Renal cortical epithelial cell (primary cell): ENCODE measurements at regions not wholly inside any gene's neighbourhood (a gene's known extent, or its start where the extent isn't known, plus 50 kb on each side); places are given as distances from the start of the nearest gene placed in this dataset.
"Not testable (repeated sequence)": the region's sequence is repeated elsewhere in the genome, so short reads cannot be mapped to it uniquely, and the experiment has no call there.

ENCODE experiments used
- DNase-seq: peaks from one replicate; pipeline ENCODE4 v3.0.0-alpha.2; 2011; ENCODE audit warnings: low read depth

DNA sequence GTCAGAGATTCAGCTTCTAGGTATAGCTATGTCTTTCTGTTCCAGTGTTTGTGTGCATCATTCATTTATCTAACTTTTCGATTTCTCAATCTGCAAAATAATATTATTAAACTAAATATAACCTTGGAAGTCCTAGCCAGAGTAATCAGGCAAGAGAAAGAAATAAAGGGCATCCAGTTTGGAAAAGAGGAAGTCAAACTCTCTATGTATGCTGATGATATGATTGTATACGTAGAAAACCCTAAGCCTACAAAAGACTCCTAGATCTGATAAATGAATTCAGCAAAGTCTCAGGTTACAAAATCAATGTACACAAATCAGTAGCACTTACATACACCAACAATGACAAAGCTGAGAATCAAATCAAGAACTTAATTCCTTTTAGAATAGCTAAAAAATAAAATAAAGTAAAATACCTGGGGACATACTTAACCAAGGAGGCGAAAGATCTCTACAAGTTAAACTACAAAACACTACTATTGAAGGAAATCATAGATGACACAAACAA is 718.2 kb downstream of the NTRK3 start:
- no peak for DNase-seq

- no peak for DNase-seq
Observed at GRCh38 chr15:87537295-87537694, 719.2 kb downstream of the NTRK3 start.

DNA sequence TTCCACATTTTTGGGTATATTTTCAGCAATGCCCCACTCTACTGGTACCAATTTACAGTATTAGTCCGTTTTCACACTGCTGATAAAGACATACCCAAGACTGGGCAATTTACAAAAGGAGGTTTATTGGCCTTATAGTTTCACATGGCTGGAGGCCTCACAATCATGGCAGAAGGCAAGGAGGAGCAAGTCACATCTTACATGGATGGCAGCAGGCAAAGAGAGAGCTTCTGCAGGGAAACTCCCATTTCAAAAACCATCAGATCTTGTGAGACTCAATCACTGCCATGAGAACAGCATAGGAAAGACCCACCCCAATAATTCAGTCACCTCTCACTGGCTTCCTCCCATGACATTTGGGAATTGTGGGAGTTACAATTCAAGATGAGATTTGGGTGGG is 722.9 kb downstream of the NTRK3 start:
- DNase-seq: not testable (repeated sequence)

DNA sequence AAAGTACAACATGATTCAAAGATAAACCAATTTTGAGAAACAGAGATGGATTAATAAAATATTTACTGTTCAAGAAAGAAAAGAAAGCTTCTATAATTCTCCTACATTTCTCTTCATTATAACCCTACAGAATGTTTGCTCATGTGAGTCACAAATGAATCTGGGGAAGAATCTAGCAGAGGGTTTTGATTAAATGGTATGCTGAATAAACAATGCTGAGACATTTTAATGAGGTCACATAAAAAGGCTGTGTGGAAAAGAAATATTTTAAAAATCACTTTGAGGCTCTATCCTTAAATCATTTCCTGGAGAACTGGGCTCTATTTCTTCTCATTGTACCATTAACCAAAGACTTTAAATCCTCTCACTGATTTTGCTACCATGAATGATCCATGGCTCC is 727.7 kb downstream of the NTRK3 start:
- DNase-seq: no peak

DNA sequence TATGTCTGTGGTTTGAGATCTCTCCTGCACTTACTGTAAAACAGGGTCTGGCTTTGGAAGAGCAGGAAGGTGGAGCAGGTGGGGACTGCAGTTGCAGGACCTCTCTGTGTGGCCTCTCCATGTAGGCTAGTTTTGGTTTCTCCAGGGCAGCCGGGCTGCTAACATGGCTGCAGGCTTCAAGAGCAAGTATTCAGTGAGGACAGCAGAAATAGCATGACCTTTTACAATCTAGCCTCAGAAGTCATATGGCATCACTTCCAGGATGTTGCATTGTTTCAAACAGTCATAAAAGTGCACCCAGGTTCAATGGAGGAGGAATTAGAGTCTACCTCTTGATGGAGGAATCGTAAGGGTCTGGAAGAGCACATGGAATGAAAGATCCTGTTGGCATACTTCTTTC is 728.7 kb downstream of the NTRK3 start:
- DNase-seq: no peak

- DNase-seq: peak; percentile 46
Observed at GRCh38 chr15:87527416-87527815, 729.1 kb downstream of the NTRK3 start.

GRCh38 chr15:87523516-87523915 is 733.0 kb downstream of the NTRK3 start:
- no peak for DNase-seq

GRCh38 chr15:87522997-87523396 is 733.5 kb downstream of the NTRK3 start:
- no peak for DNase-seq

DNA sequence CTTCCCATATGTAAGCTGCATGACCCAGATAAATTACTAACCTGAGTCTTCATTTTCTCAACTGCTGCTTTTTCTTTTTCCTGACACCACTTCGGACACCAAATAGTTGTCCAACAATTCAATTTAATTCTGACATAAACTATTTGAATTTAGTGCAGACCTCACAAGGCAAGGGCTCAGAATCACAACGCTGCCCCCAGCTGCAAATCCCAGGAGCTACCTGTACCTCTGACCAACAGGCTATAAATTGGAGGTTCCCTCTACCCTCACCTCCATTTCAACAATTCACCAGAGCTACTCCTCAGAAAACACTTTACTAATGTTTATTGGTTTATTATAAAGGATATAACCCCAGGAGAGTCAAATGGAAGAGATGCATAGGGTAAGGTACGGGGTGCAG is 737.6 kb downstream of the NTRK3 start:
- no peak for DNase-seq

- DNase-seq: no peak
Observed at GRCh38 chr15:87508086-87508485, 748.5 kb downstream of the NTRK3 start.

- no peak for DNase-seq
Observed at GRCh38 chr15:87502173-87502572, 754.4 kb downstream of the NTRK3 start.

GRCh38 chr15:87500240-87500639 is 756.3 kb downstream of the NTRK3 start:
- no peak for DNase-seq

GRCh38 chr15:87498560-87498959 is 758.0 kb downstream of the NTRK3 start:
- DNase-seq: peak; percentile 50

DNA sequence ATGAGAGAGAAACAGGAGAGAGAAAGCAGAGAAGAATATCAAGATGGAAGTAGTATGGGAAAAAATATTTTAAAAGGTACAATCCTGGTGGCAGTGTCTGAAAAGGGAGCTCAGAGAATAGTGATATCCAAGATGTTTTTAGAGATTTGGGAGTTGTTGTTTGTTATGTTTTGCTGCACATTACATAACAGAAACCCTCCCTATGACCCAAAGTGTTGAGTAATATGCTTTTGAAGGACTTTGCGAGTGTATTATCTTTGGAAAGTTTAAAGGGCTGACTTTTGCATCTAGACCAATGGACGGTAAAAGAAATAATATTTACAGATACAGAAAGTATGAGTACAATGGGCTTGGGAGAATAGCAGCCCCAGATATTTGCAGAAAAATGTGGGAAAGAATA is 759.7 kb downstream of the NTRK3 start:
- no peak for DNase-seq

- DNase-seq: no peak
Observed at GRCh38 chr15:87496109-87496508, 760.4 kb downstream of the NTRK3 start.

- DNase-seq: no peak
Observed at GRCh38 chr15:87493803-87494202, 762.7 kb downstream of the NTRK3 start.

GRCh38 chr15:87492321-87492720 is 764.2 kb downstream of the NTRK3 start:
- DNase-seq: no peak

DNA sequence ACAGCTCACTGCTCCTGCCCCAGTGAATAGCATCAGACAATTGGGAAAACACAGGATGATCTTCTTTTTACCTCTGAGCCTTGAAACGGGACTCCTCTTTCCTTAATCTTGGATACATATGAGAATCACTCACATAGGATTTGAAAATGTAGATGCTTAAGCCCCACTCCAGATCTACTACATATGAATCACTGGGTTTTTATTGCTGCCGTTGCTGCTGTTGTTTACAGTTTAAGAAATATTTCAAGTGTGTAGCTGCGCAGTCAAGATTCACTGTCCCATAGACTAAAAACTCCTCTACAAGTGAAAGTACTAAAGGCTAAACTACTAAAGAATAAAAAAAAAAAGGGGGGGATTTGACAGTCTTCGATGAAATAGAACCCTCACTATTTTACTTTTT is 765.9 kb downstream of the NTRK3 start:
- no peak for DNase-seq

DNA sequence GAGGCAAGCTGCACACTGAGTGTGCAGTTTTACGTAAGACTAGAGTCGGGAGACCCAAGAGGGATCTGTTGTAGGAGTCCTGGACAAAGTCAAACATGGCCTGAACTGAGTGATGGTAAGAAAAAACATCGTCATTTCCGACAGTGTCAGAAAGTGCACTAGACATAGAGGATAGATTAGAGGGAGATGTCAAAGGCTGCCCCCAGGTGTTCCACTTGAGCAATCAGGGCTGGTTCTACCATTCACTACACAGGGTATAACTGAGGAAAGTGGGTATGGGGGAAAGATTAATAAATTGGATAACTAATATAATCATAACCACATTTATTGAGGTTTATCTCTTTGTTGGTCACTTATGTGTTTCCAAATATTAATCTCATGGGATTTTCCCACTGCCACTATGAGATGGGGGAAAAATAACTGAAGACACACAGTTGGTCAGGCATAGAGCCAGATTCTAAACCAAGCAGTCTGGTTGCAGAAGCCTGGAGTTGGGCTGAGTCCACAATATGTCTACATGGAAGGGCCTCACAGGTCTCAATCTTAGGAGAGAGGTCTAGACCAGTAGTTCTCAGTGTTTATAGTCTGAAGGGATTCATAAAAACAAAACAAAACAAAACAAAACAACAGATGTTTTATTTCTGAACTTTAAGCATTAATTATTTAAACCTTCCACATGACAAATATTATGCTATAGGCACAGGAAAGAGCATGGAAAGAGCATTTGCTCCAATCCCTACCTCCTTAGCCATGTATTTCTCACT is 766.5 kb downstream of the NTRK3 start:
- no peak for DNase-seq

DNA sequence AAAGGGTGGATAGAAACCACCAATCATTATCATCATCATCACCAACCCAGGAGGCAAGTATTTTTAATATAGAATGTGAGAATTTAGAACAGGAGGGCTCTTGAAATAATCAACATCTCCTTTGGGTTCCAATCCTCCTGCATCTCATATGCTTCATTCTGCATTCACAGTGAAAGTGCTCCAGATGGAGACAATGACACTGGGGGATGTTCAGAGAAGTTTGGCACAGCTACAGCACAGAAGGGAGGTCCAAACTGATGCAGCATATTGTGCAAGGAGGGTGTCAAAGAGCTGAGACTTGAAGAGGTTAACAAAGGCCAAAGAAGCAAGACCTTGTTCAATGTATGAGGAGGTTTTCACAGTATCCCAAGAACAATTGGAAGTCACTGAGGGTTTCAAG is 767.1 kb downstream of the NTRK3 start:
- DNase-seq: no peak

DNA sequence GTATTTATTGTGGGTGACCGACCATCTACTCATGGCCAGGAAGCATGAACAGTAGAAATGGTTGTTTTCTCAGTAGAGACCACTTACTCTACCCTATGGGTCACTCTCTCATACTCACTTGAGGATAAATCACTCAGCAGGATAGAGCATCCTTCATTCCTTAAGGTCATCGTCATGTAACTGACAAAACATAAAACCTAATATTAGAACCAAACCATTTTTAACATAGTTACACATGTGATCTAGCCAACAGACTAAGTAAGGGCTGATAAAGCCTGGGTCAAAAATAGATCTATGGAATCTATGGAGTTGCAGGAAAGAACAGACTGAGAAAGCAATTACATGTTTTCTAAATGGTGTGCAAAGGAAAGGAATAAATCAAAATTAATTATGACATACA is 769.1 kb downstream of the NTRK3 start:
- DNase-seq: no peak

GRCh38 chr15:87483468-87483867 is 773.1 kb downstream of the NTRK3 start:
- DNase-seq: no peak

DNA sequence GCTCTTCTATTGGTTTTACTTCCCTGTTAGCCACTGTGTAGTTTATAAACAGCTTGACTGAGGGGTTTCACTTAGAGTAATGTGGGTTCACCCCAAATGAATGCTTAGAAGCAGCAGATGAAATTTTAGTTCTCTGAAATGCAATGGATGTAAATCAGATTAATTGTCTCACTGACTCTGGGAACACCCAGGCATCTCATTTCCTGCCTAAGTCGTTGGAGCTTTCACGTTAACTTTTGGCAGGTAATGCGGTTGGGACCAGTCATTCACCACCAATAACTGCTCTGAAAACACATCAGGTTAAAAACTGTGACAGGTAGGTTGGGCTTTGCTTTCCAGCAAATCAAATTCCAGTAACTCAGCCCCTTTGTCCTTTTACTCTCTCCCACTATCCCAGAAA is 775.4 kb downstream of the NTRK3 start:
- peak; percentile 4 for DNase-seq

GRCh38 chr15:87478687-87479072 is 777.9 kb downstream of the NTRK3 start:
- no peak for DNase-seq
